NCI-H2029 (cell line): ENCODE measurements at regions not wholly inside any gene's neighbourhood (a gene's known extent, or its start where the extent isn't known, plus 50 kb on each side); places are given as distances from the start of the nearest gene placed in this dataset.

Source experiments
- DNase-seq: peaks from one replicate; lab custom pipeline; 2025; lab: John Stamatoyannopoulos, UW

GRCh38 chr2:199707593-199708185 is 143.3 kb downstream of the FTCDNL1 start:
- DNase-seq = no peak

DNA sequence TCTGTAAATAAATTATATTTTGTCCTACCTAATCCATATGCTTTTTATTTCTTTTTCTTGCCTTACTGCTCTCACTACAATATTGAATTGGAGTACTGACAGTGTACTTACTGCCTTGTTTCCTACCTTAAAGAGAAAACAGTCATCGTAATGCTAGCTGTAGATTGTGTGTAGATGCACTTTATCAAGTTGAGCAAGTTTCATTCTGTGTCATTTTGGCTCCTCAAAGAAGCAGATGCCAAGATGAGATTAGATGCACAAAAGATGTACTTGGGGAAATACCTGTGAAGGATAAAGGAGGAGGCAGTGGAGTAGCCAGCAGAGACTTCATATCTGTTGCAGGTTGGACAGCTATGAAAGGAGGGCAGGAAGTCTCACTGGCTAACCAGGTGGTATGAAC is 145.5 kb downstream of the FTCDNL1 start:
- DNase-seq = no peak

- DNase-seq = no peak
Measured at GRCh38 chr2:199704358-199705238, 146.4 kb downstream of the FTCDNL1 start.

DNA sequence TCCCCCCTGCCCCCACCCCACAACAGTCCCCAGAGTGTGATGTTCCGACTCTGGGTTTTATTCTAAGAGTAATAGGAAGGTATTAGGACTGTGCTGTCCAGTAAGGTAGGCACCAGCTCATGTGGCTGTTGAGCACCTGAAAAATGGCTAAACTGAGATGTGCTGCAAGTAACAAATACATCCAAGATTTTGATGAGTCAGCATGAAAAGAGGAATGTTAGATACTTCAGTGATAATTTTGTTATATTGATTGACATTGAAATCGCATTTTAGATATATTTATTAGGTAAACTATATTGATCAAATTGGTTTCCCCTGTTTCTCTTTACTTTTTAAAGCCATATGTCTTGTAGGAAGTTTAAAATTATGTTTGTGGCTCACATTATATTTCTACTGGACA is 147.8 kb downstream of the FTCDNL1 start:
- DNase-seq = no peak

DNA sequence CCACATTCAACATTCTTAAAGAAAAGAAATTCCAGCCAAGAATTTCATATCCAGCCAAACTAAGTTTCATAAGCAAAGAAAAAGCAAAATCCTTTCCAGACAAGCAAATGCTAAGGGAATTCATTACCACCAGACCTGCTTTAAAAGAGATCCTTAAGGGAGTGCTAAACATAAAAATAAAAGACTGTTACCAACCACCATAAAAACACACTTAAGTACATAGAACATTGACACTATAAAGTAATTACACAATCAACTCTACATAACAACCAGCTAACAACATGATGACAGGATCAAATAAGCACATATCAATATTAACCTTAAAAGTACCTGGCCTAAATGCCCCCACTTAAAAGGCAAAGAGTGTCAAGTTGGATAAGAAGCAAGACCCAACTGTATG is 153.5 kb downstream of the FTCDNL1 start:
- no peak for DNase-seq

GRCh38 chr2:199696048-199696447 is 154.9 kb downstream of the FTCDNL1 start:
- DNase-seq = no peak

- no peak for DNase-seq
Measured at GRCh38 chr2:199693861-199694260, 157.1 kb downstream of the FTCDNL1 start.

DNA sequence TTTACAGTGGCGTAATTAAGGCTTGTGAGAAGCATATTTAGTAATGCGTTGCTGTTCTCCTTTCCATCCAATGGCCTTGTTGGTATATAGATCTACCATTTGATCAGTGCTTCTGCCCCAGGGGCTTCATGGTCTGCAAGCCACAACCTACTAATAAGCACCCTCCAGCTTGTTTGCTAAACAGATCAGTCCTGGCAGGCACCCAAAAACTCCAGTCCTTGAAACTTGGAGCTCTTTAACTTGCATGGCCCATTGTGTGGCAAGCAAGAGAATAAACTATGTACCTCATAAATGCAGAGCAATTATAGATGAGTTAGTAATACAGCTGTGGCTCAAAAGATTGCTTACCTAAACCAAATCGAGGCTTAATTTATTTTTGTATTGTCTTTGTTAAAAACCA is 158.5 kb downstream of the FTCDNL1 start:
- DNase-seq = peak; percentile 22

DNA sequence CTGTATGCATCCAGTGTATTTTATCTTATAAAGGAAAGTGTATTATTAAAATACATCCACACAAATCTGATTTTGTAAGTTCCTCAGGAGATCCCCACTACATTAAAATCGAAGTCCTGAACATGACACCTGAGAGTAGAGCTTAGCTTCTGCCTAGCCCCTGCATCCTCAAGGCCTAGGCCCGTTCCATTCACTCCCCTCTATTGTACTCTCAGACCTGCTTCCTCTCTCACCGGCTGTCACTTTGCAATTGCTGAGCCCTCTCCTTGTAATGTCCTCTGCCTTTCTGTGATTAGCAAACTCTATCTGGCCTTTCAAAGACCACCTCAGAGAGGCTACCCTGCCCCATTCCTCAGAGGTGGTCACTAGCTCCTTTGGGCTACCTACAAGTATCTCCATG is 160.8 kb downstream of the FTCDNL1 start:
- no peak for DNase-seq

- no peak for DNase-seq
Measured at GRCh38 chr2:199685669-199686068, 165.3 kb downstream of the FTCDNL1 start.

DNA sequence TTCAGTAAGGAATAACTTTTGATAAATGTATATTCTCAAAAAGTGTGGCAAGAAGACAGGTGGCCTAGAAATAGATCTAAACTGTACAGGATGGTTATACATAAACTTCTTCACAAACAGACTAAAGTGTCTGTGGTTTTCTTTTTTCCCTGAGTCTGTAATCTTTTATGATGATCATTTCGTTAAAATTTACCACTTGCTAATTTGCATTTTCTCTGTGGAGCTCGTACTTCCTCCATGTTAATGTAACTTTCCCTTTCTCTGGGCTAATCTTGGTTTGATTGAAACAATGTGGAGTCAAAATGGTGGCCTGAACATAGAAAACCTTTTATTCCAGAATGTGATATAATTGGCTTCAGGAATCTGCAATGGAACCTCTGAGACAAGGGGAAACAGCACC is 166.2 kb downstream of the FTCDNL1 start:
- DNase-seq = no peak

GRCh38 chr2:199684168-199684567 is 166.8 kb downstream of the FTCDNL1 start:
- DNase-seq = no peak

GRCh38 chr2:199682001-199682400 is 169.0 kb downstream of the FTCDNL1 start:
- DNase-seq = no peak

- no peak for DNase-seq
Measured at GRCh38 chr2:199680482-199680881, 170.5 kb downstream of the FTCDNL1 start.

GRCh38 chr2:199679883-199680282 is 171.1 kb downstream of the FTCDNL1 start:
- no peak for DNase-seq

DNA sequence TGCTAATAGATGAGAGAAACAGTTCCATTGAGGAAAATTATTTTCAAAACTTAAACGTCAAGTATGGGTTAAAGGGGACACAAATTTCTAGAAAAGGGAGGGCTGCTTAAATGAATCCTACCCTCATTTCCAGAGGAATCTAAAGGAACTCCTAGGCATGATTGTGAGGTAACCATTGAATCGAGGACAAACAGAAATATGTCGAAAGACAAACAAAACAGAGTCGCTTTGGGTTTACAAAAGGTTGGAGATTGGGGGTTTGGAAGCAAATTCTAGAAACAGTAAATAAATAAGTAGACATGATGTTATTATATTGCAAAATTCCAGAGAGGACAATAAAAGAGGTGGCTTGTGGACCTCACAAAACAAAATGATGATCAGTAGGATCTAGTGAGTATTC is 173.1 kb downstream of the FTCDNL1 start:
- no peak for DNase-seq

DNA sequence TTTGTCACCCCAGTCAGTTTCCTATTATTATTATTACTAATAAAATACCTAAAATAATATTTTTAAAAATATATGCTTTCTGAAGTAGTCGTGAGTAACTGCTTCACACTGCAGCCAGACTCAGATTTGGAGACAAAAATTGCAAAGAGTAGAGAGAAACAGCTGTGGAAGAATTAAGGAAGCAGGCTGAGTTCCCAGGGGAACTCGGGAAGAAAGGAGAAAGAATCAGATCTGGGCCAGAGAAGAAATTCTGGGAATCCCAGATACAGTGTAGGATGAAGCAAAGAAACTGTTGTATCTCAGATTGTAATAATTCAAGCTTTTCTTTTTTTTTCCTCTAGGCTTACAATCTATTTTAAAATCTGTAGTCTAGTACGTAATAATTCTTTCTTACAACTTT is 182.3 kb downstream of the FTCDNL1 start:
- DNase-seq = no peak

GRCh38 chr2:199663157-199663556 is 187.8 kb downstream of the FTCDNL1 start:
- DNase-seq = no peak

DNA sequence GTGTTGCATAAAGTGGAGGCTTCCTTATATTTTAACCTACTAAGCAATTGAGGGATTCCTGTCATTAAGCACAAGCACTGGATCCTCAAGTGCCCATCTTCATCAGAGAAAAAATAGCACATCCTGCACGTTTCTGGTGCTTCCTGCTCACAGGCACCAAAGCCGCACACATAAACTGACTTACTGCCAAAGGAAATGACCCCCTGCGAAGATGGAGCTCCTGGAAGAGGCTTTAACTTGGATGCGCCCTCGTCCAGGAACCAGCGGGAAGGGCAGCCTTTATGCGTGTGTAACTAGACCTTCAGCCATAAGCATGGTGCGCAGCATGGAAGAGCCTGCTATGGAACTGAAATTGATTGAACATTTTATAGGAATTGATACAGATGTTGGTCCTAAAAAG is 188.7 kb downstream of the FTCDNL1 start:
- DNase-seq = no peak

DNA sequence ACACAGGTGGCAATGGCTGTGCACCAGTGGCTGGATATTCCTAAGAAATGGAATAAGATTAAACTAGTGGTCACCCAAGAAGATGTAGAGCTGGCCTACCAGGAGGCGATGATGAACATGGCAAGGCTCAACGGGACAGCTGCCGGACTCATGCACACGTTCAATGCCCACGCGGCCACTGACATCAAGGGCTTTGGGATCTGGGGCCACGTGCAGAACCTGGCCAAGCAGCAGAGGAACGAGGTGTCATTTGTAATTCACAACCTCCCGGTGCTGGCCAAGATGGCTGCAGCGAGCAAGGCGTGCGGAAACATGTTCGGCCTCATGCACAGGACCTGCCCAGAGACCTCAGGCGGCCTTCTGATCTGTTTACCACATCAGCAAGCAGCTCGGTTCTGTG is 190.8 kb downstream of the FTCDNL1 start:
- no peak for DNase-seq

- DNase-seq = no peak
Measured at GRCh38 chr2:199659207-199659606, 191.8 kb downstream of the FTCDNL1 start.

DNA sequence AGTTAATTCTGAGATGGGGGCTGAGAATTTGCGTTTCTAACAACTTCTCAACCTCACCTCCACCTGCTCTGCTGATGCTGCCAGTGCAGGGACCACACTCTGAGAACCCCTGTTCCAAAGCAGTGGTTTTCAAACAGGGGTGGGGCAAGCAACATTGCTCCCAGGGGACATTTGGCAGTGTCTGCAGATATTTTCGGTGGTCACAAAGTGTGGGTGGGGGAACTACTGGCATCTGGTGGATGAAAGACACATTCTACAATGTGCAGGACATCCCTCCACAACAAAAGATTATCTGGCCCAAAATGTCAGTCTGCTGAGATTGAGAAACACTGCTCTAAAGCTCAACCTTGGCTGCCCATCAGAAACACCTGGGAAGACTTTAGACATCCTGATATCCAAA is 188.7 kb upstream of the SATB2 start:
- no peak for DNase-seq

DNA sequence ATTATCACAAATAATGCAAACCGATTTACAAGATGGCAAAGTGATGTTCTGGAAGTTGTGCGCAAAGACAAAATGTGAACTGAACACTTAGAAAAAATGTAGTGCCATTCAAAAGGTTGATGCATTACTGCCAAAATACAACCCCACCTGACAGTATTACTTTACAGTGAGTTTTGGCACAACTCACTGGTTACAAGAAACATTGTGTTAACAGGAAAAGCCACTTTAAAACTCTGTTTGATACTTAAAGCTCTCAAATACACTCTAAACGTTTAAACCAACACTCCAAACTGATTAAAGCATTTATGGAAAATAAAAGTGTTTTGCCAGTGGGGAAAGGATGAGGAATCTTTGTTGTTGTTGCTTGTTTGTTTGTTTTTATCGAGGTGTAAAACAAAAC is 173.4 kb upstream of the SATB2 start:
- no peak for DNase-seq

DNA sequence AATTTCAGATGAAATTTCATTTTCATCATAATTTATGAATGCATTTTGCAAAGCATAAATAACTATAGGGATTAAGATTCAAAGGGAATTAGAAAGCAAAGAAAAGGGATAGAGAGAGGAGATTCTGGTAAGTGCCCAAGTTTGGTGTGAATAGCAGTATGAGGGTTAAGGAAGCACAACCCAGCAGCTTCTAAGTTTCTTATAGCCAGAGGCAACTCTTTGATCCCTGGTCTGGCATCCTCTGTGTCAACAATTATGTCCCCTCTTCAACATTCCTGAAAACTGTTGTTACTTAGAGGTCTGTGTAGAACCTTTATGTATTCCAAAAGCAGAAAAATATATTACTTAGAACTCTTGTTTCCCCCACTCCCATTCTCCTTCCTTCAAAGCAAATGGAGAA is 171.6 kb upstream of the SATB2 start:
- DNase-seq = no peak
